ENCODE measurements at regions not wholly inside any gene's neighbourhood (a gene's known extent, or its start where the extent isn't known, plus 50 kb on each side); places are given as distances from the start of the nearest gene placed in this dataset.

DNA sequence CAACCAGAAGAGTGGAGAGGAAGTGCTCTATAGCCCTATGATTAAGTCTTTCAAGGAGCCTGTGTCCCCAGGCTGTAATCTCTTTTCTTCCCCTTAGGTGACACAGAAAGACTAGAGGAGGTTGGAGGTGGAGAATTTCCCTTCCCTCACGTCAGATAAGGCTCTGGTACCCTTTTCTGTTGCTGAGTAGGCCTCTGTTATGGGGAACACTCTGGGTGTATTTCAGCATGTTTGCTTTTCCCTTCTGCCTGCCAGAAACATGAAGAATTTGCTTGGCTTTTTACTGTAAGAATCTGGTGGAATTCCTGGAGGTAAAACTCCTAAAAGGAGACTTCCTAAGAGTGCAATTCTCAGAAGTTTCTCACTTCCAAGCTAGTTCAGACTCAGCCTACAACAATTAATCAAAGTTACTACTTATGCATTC is 58.3 kb downstream of the SIX1 start (continued):
- no peak for TF ChIP-seq MGA (IDR thresholded peaks at IDR 0.05)
- TF ChIP-seq STAG1 (CRISPR knock-in tag; IDR thresholded peaks at IDR 0.05; ENCODE audit: borderline replicate concordance) = no peak
- TF ChIP-seq CXXC5 (CRISPR knock-in tag; IDR thresholded peaks at IDR 0.05) = no peak
- TF ChIP-seq, protein P1, sequence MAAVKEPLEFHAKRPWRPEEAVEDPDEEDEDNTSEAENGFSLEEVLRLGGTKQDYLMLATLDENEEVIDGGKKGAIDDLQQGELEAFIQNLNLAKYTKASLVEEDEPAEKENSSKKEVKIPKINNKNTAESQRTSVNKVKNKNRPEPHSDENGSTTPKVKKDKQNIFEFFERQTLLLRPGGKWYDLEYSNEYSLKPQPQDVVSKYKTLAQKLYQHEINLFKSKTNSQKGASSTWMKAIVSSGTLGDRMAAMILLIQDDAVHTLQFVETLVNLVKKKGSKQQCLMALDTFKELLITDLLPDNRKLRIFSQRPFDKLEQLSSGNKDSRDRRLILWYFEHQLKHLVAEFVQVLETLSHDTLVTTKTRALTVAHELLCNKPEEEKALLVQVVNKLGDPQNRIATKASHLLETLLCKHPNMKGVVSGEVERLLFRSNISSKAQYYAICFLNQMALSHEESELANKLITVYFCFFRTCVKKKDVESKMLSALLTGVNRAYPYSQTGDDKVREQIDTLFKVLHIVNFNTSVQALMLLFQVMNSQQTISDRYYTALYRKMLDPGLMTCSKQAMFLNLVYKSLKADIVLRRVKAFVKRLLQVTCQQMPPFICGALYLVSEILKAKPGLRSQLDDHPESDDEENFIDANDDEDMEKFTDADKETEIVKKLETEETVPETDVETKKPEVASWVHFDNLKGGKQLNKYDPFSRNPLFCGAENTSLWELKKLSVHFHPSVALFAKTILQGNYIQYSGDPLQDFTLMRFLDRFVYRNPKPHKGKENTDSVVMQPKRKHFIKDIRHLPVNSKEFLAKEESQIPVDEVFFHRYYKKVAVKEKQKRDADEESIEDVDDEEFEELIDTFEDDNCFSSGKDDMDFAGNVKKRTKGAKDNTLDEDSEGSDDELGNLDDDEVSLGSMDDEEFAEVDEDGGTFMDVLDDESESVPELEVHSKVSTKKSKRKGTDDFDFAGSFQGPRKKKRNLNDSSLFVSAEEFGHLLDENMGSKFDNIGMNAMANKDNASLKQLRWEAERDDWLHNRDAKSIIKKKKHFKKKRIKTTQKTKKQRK (IDR thresholded peaks at IDR 0.05; ENCODE audit: borderline replicate concordance, low read depth, low read length) = no peak
- TF ChIP-seq ZC3H4 (CRISPR knock-in tag; IDR thresholded peaks at IDR 0.05; ENCODE audit: borderline replicate concordance) = no peak
- TF ChIP-seq, protein P2, sequence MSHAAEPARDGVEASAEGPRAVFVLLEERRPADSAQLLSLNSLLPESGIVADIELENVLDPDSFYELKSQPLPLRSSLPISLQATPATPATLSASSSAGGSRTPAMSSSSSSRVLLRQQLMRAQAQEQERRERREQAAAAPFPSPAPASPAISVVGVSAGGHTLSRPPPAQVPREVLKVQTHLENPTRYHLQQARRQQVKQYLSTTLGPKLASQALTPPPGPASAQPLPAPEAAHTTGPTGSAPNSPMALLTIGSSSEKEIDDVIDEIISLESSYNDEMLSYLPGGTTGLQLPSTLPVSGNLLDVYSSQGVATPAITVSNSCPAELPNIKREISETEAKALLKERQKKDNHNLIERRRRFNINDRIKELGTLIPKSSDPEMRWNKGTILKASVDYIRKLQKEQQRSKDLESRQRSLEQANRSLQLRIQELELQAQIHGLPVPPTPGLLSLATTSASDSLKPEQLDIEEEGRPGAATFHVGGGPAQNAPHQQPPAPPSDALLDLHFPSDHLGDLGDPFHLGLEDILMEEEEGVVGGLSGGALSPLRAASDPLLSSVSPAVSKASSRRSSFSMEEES (CRISPR knock-in tag; IDR thresholded peaks at IDR 0.05) = no peak
- TF ChIP-seq KLF13 (tag; IDR thresholded peaks at IDR 0.05; ENCODE audit: borderline replicate concordance, low read depth) = no peak
- TF ChIP-seq ESRRB (CRISPR knock-in tag; IDR thresholded peaks at IDR 0.05; ENCODE audit: borderline replicate concordance) = no peak
- TF ChIP-seq HOXB6 (CRISPR knock-in tag; IDR thresholded peaks at IDR 0.05; ENCODE audit: borderline replicate concordance) = no peak
- TF ChIP-seq RHOXF2B (CRISPR knock-in tag; conservative IDR thresholded peaks at IDR 0.05) = no peak
- no peak for TF ChIP-seq CREBBP (IDR thresholded peaks at IDR 0.05; ENCODE audit: low read depth, low read length)
- no peak for TF ChIP-seq BCOR (IDR thresholded peaks at IDR 0.05)
- TF ChIP-seq ETV5 (CRISPR knock-in tag; IDR thresholded peaks at IDR 0.05; ENCODE audit: low read depth) = no peak

Measured in K562 (cell line).